ENCODE measurements at regions not wholly inside any gene's neighbourhood (a gene's known extent, or its start where the extent isn't known, plus 50 kb on each side); places are given as distances from the start of the nearest gene placed in this dataset.

DNA sequence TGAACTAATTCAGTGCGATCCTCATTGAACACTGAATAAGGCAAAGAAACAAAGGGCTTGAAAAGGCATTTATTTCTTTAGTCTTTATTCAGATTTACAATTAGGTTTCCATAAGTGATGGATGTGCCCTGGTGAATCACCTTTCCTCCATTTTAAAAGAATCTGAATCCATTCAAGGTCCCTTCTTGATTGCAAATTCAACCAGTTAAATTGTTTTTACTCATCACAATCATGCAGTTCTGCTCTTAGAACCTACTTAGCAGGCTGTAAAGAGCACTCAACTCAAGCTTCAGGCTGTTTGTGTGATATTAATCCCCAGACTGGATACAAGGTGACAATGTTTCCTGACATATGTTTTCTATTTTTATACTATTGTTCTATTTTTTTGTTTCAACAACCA, 321.0 kb downstream of the TBC1D4 start:
- TF ChIP-seq CTCF (IDR thresholded peaks at IDR 0.05; ENCODE audit: low read depth, low read length) (no peak), POLR2A (IDR thresholded peaks at IDR 0.05; ENCODE audit: extremely low read depth, insufficient read length) (no peak), MYC (IDR thresholded peaks at IDR 0.05; ENCODE audit: low read depth, low read length) (no peak)
- TF ChIP-seq, protein P1, sequence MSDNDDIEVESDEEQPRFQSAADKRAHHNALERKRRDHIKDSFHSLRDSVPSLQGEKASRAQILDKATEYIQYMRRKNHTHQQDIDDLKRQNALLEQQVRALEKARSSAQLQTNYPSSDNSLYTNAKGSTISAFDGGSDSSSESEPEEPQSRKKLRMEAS (IDR thresholded peaks at IDR 0.05; ENCODE audit: low read depth, low read length) = no peak
- no peak overlapping the region for H3K4me3 ChIP-seq (ENCODE audit: low read depth, low read length)
- DNase-seq (ENCODE audit: low read depth) = no peak

GRCh38 chr13:75154331-75154730, 327.6 kb downstream of the TBC1D4 start:
- TF ChIP-seq POLR2A (IDR thresholded peaks at IDR 0.05; ENCODE audit: extremely low read depth, insufficient read length) (no peak), MYC (IDR thresholded peaks at IDR 0.05; ENCODE audit: low read depth, low read length) (no peak), CTCF (IDR thresholded peaks at IDR 0.05; ENCODE audit: low read depth, low read length) (no peak)
- TF ChIP-seq, protein P1 (IDR thresholded peaks at IDR 0.05; ENCODE audit: low read depth, low read length) = no peak
- DNase-seq (ENCODE audit: low read depth) = no peak
- no peak overlapping the region for H3K4me3 ChIP-seq (ENCODE audit: low read depth, low read length)

- DNase-seq (ENCODE audit: low read depth) = no peak
- H3K4me3 ChIP-seq (ENCODE audit: low read depth, low read length) = no peak overlapping the region
- TF ChIP-seq POLR2A (IDR thresholded peaks at IDR 0.05; ENCODE audit: extremely low read depth, insufficient read length) (no peak), MYC (IDR thresholded peaks at IDR 0.05; ENCODE audit: low read depth, low read length) (no peak), CTCF (IDR thresholded peaks at IDR 0.05; ENCODE audit: low read depth, low read length) (no peak)
- TF ChIP-seq, protein P1 (IDR thresholded peaks at IDR 0.05; ENCODE audit: low read depth, low read length) = no peak
Measured at GRCh38 chr13:75153834-75154233, 328.1 kb downstream of the TBC1D4 start.

- no peak for DNase-seq (ENCODE audit: low read depth)
- H3K4me3 ChIP-seq (ENCODE audit: low read depth, low read length) = no peak overlapping the region
- TF ChIP-seq, protein P1 (IDR thresholded peaks at IDR 0.05; ENCODE audit: low read depth, low read length) = no peak
- TF ChIP-seq MYC (IDR thresholded peaks at IDR 0.05; ENCODE audit: low read depth, low read length) = no peak
- no peak for TF ChIP-seq CTCF (IDR thresholded peaks at IDR 0.05; ENCODE audit: low read depth, low read length)
- no peak for TF ChIP-seq POLR2A (IDR thresholded peaks at IDR 0.05; ENCODE audit: extremely low read depth, insufficient read length)
Measured at GRCh38 chr13:75153386-75153785, 328.6 kb downstream of the TBC1D4 start.

GRCh38 chr13:75151081-75151643, 330.8 kb downstream of the TBC1D4 start:
- no peak for TF ChIP-seq MYC (IDR thresholded peaks at IDR 0.05; ENCODE audit: low read depth, low read length)
- TF ChIP-seq CTCF (IDR thresholded peaks at IDR 0.05; ENCODE audit: low read depth, low read length) = no peak
- TF ChIP-seq, protein P1 (IDR thresholded peaks at IDR 0.05; ENCODE audit: low read depth, low read length) = no peak
- TF ChIP-seq POLR2A (IDR thresholded peaks at IDR 0.05; ENCODE audit: extremely low read depth, insufficient read length) = no peak
- DNase-seq (ENCODE audit: low read depth) = no peak

More at GRCh38 chr13:75151081-75151643, 330.8 kb downstream of the TBC1D4 start:
- no peak overlapping the region for H3K4me3 ChIP-seq (ENCODE audit: low read depth, low read length)

All from NB4 (cell line).